ENCODE measurements at regions not wholly inside any gene's neighbourhood (a gene's known extent, or its start where the extent isn't known, plus 50 kb on each side); places are given as distances from the start of the nearest gene placed in this dataset.
"Not testable (repeated sequence)": the region's sequence is repeated elsewhere in the genome, so short reads cannot be mapped to it uniquely, and the experiment has no call there.

GRCh38 chr7:49579408-49579807 lies 194.0 kb upstream of the VWC2 start:
- DNase-seq (ENCODE audit: low read depth in 3 of 3, low spot score in 2 of 3), result no peak

- no peak for DNase-seq (ENCODE audit: low read depth in 3 of 3, low spot score in 2 of 3)
Observed at GRCh38 chr7:49580000-49580399, 193.4 kb upstream of the VWC2 start.

DNA sequence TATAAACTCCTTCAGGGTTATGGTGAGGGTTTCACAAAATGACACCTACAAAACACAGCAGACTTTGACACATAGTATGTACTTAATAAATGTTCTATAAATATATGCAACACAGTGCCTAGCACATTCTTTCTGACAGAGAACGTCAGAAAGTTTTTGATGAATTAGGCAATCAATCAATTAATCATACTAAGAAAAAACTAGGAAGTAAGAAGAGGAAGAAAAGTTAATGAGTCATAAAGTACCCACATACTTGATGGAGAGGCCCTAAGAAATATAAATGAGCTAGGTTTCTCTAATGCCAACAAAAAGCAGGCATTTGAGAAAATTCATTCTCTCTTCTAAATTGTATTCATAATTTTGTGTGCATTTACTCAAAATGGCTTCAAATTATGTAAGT lies 192.7 kb upstream of the VWC2 start:
- DNase-seq (ENCODE audit: low read depth in 3 of 3, low spot score in 2 of 3), result no peak

- DNase-seq (ENCODE audit: low read depth in 3 of 3, low spot score in 2 of 3), result no peak
Observed at GRCh38 chr7:49583440-49583839, 190.0 kb upstream of the VWC2 start.

DNA sequence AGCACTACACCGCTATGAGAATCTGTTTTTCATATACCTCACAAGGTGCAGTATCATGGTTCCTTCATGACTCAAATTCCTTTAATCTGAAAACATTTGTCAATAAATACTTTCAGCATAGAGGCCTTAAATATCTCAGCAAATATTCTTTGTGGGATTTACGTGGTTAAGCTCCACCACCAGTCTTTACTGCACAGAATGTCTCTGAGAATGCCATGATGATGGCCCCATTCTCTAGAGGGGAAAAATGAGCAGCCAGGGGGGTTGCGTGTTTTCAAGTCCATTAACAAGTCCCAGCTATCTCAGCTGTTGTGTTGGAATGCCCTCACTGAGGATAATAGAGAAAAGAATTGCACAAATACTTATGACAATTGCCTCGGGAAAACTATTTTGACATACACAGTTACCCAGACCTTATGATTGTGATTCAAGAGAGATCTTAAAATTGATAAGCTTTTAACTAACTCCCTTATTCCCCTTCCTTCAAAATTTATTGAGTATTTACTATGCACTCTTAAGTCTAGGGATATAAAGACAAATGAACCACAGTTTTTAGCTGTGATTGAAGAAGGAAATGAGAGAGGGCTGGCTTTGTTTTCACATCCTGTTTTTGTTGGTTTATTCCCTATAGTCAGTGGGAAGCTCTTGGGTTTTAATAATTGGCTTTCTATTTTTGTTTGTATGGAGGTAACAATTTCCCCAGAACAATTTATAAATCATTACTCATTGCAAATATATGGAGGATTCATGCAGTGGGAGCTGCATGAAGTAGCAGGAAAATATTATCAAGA lies 176.5 kb upstream of the VWC2 start:
- no peak for DNase-seq (ENCODE audit: low read depth in 3 of 3, low spot score in 2 of 3)

DNA sequence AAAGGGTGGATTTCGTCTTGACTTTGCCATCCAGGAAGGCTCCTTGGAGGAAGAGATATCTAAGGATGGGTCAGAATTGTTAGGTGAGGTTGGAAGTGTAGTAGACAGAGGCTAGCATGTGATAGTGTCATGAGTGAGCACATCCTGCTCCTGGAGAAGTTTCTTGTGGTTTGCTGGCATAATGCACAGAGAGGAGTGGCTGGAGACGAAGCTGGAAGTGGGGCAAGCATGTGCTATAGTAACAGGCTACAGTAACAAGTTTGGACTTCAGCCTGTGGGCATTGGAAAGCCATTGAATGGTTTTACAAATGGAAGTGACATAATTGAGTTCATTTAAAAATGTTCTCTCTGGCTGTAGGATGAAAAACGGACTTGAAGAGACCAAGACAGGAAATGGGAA lies 175.6 kb upstream of the VWC2 start:
- DNase-seq (ENCODE audit: low read depth in 3 of 3, low spot score in 2 of 3), result no peak

DNA sequence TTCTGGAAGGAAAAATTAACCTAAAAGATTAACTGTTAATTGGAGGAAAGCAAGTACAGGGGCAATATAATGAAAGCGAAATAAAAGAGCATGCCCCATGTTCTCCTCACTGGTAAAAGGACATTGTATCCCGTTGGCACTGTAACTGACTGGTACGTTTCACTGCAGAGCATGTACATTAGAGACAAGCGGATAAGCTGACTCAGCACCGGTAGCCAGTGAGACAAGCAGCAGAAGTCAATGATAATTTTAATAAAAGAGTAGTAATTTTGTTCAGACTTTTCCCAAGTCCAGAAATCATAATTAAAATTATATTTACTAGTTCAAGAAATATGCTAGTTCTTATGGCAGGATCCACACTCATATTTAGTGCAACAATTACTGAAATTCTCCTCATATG lies 161.5 kb upstream of the VWC2 start:
- no peak for DNase-seq (ENCODE audit: low read depth in 3 of 3, low spot score in 2 of 3)

- DNase-seq (ENCODE audit: low read depth in 3 of 3, low spot score in 2 of 3), result no peak
Observed at GRCh38 chr7:49613759-49614158, 159.7 kb upstream of the VWC2 start.

DNA sequence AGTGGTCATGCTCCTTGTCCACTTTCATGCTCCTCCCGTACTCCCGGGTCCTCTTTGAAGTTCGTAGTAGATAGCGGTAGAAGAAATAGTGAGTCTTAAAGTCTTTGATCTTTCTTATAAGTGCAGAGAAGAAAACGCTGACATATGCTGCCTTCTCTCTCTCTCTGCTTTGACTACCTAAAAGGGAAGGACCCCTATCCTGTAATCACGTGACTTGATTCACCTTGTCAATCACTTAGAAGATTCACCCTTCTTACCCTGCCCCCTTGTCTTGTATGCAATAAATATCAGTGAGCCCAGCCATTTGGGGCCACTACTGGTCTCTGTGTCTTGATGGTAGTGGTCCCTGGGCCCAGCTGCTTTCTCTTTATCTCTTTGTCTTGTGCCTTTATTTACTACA lies 158.5 kb upstream of the VWC2 start:
- not testable (repeated sequence) for DNase-seq (ENCODE audit: low read depth in 3 of 3, low spot score in 2 of 3)

DNA sequence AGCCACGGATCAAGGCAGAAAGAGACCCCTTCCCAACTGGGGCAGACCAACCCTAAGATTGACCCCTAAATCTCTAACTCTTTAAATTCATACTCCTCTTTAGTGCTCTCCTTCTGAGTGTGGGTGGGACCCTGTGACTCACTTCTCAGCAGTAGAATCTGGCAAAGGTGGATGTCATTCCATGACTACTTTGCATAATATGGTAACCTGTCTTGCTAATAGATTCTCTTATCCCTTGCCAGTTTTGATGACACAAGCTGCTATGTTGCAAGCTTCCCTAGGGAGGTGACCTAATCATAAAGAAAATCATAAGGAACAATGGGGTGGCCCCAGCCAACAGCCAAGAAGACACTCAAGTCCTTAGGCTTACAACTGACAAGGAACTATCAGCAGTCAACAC lies 155.4 kb upstream of the VWC2 start:
- no peak for DNase-seq (ENCODE audit: low read depth in 3 of 3, low spot score in 2 of 3)

DNA sequence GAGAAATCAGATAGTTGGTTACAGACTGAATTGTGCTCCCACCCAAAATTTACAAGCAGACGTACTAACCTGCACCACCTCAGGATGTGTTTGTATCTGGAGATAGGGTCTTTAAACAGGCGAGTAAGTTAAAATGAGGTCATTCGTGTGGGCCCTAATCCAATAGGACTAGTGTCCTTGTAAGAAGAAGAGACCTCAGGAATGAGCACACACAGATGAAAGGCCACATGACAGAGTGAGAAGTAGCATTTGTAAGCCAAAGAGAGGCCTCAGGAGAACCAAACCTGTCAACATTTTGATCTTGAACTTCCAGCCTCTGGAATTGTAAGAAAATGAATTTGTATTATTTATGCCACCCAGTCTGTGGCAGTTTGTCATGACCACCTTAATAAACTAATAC lies 149.5 kb upstream of the VWC2 start:
- DNase-seq (ENCODE audit: low read depth in 3 of 3, low spot score in 2 of 3), result no peak

DNA sequence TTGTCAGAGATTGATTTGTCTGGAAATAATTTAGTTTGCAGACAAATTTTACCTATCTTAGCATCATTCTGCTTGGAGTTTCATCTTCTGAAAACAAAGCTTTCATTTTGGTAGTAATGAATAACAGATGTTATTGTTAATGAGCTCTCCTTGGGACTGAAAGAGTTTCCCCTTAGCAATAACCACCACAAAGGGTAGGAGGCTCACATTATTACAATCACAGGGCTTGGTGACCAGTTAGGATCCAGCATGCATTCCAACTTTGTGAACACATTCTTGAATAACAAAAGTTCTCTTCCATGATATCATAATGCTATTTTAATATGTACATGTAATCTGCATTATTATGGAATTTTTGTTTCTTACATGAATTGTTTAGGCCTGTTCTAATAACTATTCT lies 148.8 kb upstream of the VWC2 start:
- no peak for DNase-seq (ENCODE audit: low read depth in 3 of 3, low spot score in 2 of 3)

DNA sequence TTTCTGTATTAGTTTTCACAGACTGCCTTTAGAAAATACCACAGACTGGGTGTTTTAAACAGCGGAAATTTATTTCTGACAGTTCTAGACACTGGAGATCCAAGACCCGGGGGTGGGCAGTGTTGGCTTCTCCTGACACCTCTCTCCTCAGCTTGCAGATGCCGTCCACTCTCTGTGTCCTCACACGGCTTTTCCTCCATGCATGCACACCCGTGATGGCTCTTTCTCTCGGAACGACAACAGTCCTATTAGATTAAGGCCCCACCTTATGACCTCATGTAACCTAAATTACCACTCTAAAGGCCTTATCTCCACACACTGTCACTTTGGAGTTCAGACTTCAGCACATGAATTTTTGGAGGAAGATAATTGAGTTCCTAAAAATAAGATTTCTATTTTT lies 142.9 kb upstream of the VWC2 start:
- no peak for DNase-seq (ENCODE audit: low read depth in 3 of 3, low spot score in 2 of 3)

DNA sequence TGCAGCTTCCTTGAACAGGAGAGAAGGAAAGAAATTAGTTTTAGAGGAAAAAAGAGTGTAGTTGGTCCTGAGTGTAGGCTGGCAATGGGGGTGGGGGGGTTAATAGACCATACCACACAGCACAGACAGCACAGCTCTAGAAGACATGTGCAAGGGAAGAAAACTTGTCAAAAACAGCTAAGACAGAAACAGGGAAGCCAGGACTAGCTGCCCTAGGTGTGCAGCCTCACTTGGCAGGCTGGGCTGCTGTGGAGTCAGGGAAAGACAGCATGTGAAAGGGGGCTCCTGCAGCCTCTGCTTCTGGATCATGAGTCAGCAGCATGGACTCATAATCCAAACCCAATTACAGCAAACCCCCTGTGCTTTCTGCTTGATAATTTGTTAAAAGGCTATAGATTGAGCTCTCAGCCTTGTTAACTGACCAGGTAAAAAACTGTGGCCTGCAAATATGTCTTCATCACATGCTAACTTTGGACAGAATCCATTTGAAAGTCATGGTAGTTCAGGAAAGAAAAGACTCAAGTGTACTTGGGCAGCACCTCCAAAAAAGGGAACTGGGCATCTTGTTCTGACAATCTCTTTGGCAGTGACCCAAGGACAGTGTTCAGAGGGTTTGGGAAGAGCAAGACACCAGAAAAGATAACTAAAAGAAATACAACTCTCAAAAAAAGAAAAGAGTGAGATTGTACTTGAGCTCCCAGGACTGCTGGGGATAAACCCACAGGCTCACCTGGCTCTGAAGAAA lies 142.2 kb upstream of the VWC2 start:
- DNase-seq (ENCODE audit: low read depth in 3 of 3, low spot score in 2 of 3), result no peak

DNA sequence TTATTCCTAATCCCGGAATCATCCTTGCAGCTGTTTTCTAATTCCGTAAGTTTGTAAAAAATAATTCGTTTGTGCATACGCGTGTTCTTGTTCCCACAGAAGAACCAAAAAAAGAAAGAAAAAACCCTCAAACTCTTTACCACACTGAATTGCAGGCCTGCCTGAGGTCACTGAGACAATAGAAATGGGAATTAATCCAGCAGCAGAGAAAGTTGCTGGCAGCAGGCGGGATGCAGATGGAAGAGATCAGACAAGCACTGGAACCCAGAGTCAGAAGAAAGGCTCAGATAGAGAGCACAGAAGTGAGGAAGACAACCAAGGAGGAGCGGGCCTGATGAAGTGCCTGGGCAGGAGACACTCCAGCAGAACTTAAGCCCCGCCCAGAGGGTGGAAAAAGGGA lies 141.5 kb upstream of the VWC2 start:
- no peak for DNase-seq (ENCODE audit: low read depth in 3 of 3, low spot score in 2 of 3)

GRCh38 chr7:49635800-49636199 lies 137.6 kb upstream of the VWC2 start:
- DNase-seq (ENCODE audit: low read depth in 3 of 3, low spot score in 2 of 3), result no peak

GRCh38 chr7:49636400-49636799 lies 137.0 kb upstream of the VWC2 start:
- DNase-seq (ENCODE audit: low read depth in 3 of 3, low spot score in 2 of 3), result no peak

DNA sequence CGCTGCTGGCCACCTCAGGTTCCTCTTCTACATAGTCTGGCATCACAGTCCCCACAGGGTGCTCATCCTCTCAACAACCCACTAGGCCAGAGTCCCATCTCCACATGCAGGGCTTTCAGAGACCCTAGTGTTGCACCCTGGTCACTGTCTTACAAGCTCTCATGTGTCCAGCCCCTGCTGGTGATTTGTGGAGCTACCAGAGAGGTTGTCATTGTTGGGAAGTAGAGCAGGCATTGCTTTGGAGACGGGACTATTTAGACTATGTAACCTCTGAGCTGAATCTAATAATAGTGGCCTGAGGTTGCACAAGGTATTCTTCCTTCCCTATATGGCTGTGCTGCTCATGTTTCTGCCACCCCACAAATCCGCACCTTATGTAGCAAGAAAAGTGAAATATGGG lies 135.3 kb upstream of the VWC2 start:
- DNase-seq (ENCODE audit: low read depth in 3 of 3, low spot score in 2 of 3), result no peak

DNA sequence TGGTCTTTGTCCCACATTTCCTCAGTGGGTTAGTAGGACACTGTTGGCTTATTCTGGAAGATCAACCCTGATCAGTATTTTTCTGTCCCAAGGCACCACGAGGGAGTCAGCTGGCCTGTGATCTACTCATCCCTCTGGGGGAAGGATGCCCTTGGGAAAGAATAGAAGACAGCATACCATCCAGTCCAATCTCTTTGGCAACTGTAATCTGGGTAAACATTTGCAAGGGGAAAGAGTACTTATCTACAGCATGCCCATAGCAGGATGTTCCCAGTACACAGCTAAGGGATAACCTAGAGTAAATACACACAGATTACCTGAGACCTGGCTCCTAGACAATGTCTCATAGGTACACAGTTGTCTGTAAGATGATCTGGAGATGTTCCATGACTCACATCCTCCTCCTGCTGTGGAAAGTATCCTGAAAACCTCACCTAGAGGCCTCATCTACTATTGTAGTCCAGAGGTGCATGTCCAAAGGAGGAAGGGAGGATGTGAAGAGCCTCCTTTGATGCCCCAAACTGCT lies 134.3 kb upstream of the VWC2 start:
- DNase-seq (ENCODE audit: low read depth in 3 of 3, low spot score in 2 of 3), result no peak

GRCh38 chr7:49639808-49640207 lies 133.6 kb upstream of the VWC2 start:
- no peak for DNase-seq (ENCODE audit: low read depth in 3 of 3, low spot score in 2 of 3)

DNA sequence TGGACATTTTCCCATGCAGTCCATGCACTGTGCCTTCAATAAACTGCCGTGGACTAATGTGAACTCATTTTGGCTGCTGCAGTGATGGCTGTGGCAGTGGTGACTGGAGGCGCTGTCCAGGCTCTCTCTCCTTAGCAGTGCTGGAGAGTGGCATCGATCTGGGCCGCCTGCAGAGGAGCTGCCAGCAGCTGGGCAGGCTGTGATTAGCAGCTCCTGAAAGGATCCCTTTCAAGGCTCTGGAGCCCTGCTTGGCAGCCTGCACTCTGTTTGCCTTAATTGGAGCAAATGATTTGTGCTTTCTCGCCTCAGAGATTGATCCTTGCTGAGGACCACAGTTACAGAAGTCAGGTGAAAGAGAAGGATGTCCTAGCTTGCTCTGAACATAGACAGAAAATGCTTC lies 130.1 kb upstream of the VWC2 start:
- no peak for DNase-seq (ENCODE audit: low read depth in 3 of 3, low spot score in 2 of 3)

- no peak for DNase-seq (ENCODE audit: low read depth in 3 of 3, low spot score in 2 of 3)
Observed at GRCh38 chr7:49643736-49644135, 129.7 kb upstream of the VWC2 start.

Measured in right renal cortex interstitium (tissue), 3 donors.